ENCODE measurements at regions not wholly inside any gene's neighbourhood (a gene's known extent, or its start where the extent isn't known, plus 50 kb on each side); places are given as distances from the start of the nearest gene placed in this dataset.
"Not testable (repeated sequence)": the region's sequence is repeated elsewhere in the genome, so short reads cannot be mapped to it uniquely, and the experiment has no call there.

DNA sequence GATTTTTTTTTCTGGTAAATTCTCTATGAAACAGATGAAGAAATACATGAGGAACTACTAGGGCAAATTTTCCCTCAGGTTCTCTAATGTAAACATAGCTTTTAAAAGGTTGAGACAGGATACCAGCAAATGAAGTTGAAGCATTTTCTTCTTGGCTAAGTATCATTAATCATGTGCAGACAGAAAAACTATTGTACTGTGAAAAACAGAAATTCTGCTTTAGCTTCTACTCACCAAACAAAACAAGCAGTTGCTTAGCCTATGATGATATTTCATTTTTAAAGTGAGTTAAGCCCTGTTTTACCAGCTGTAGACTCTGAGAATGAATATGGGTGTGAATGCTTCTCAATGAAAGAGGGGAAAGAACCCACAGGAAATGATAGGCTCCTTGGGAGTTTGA, 358.9 kb downstream of the TRAM1L1 start:
- in situ Hi-C loops (cut with MboI; ENCODE audit: low pct_unique_long_range_greater_than_20kb, low sequenced_read_pairs), result no loop called here
- no peak for DNase-seq

DNA sequence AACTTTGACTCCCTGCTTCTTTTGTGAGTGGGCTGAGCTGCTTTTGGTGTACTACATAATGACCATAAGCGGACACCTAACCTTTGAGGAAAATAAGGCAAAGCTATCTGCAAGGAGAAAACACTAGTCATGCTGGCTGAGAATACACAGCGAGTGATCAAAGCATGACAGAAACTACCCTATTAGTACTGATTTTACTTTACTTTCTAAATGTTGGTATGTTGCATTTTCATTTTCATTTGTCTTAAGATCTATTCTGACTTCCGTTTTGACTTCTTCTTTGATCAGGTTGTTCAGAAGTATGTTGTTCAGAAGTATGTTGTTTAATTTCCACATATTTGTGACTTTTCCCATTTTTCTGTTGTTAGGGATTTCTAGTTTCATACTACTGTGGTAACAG, 361.1 kb downstream of the TRAM1L1 start:
- no peak for DNase-seq
- in situ Hi-C loops (cut with MboI; ENCODE audit: low pct_unique_long_range_greater_than_20kb, low sequenced_read_pairs), result no loop called here

DNA sequence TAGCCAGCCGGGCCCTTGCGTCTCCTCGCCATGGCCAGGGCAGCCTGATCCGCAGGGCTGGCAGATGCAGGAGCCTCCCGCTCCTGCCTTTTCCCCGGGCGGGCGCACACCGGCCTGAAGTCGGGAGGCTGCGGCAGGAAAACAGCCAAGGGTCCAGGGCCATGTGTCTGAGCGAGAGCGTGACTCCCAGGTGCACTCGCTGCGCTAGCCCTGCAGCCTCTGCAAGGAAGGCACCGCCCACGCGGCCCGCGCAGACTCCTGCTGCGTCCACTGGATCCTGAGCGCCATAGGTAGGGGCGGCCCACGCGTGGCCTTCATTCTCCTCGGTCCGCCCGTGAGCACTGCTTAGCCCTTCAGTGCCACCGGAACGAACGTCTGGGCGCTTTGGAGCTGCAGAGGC, 379.9 kb downstream of the TRAM1L1 start:
- in situ Hi-C loops (cut with MboI; ENCODE audit: low pct_unique_long_range_greater_than_20kb, low sequenced_read_pairs), result no loop called here
- DNase-seq, result no peak

DNA sequence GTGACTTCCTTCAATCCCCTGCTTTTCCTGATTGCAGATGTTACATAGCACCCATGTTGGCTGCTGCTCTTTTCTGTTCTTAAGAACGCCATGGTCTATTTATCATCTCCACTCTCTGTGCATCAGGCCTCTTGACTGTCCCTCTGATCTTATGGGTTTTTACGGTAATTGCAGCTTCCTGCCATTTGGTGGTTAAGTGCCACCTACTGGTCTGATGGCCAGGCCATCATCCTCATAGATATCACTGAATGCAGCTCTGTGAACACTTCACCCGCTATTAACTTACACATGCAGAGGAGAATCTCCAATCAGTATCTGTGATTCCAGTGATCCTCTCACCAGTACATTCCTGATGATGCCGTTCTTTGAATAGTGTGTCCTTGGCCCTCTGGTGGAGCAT, 382.4 kb downstream of the TRAM1L1 start:
- in situ Hi-C loops (cut with MboI; ENCODE audit: low pct_unique_long_range_greater_than_20kb, low sequenced_read_pairs), result no loop called here
- peak; percentile 32 for DNase-seq

DNA sequence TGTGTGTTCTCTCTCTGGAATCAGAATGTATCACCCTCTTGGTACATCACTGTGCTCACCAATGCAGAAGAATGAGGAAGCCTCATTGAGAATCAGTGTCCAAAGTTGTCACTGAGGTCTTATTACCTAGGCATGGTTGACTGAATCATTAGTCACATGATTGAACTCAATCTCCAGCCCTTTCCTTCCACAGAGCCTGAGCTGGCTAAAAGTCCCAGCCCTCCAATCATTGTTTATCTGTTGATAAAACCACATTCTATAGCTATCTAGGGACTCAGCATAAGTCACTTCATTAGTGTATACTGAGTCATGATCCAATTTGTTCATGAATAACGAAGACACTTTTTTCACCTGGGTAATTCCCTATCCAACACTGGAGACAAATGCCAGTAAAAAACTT, 396.8 kb downstream of the TRAM1L1 start:
- DNase-seq, result no peak
- in situ Hi-C loops (cut with MboI; ENCODE audit: low pct_unique_long_range_greater_than_20kb, low sequenced_read_pairs), result no loop called here

DNA sequence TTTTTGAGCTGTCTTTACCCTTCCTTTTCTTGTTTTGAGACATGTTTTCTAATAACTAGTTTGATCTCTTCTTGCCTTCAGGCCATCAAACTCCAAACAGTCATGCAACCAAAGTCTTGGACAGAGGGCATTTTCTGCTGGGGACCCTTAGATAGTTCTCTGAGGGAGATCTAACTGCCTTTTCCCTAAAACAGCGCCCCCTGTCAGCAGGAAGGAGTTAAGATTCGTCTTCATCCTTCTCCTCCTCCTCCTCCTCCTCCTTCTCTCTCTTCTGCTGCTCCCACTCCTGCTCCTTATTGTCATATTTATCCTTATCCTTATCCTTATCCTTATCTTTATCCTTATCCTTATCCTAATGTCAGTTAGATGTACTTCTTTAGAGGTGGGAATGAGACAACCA, 417.2 kb downstream of the TRAM1L1 start:
- DNase-seq, result no peak
- in situ Hi-C loops (cut with MboI; ENCODE audit: low pct_unique_long_range_greater_than_20kb, low sequenced_read_pairs), result no loop called here

DNA sequence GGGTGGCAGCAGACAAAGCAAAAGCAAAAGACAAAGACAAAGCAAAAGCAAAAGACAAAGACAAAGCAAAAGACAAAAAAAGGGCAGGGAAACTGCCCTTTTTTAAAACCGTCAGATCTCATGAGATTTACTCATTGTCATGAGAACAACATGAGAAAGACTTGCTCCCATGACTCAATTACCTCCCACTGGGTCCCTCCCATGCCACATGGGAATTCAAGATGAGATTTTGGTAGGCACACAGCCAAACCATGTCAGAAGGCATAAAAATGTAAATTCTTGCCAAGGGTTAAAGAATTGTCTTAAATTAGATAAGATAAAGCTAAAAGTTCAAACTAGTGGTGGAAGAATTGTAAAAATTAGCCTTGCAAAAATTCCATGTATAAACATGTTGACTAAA, 419.7 kb downstream of the TRAM1L1 start:
- DNase-seq, result no peak
- in situ Hi-C loops (cut with MboI; ENCODE audit: low pct_unique_long_range_greater_than_20kb, low sequenced_read_pairs), result no loop called here

DNA sequence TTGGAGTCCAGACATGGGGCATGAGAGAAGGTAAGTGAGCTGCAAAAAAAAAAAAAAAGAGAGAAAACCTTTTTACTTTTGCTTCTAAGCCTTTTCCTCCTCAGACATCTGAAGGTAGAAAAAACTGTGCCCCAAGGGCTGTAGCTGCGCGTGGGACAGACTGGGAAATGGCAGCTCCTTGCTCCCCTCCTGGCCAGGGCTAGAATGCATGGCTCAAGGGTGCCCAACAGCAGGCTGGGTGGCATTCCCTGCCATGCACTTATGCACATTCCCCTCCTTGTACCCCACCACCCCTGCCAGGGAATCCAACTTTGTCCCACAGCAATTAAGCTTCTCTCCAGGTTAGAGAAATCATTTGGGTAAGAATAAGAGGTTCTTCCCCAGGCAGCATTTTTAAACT, 421.2 kb downstream of the TRAM1L1 start:
- no peak for DNase-seq
- in situ Hi-C loops (cut with MboI; ENCODE audit: low pct_unique_long_range_greater_than_20kb, low sequenced_read_pairs), result no loop called here

DNA sequence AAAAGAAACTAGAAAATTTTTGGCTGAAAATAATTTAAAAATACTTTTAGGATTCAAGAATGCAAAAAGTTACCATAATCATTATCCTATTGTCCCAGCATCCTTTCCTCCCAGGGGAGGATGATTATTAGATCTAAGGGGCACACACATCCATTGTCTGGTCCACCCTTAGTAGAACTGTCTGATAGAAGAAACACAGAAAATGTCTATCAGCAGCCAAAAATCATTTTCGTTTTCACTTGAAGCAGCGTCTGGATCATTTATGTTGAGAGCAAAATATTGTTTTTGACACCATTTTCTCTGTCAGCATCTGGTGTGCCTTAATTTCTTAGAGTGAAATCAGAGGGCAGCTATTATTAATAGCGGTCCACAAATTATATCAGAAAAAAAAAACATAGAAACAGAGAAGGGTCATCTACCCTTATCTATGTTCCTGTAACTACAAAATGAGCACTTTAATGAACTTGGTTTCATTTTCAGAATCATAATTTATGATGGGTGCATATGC, 446.3 kb downstream of the TRAM1L1 start:
- in situ Hi-C loops (cut with MboI; ENCODE audit: low pct_unique_long_range_greater_than_20kb, low sequenced_read_pairs), result no loop called here
- DNase-seq, result no peak

DNA sequence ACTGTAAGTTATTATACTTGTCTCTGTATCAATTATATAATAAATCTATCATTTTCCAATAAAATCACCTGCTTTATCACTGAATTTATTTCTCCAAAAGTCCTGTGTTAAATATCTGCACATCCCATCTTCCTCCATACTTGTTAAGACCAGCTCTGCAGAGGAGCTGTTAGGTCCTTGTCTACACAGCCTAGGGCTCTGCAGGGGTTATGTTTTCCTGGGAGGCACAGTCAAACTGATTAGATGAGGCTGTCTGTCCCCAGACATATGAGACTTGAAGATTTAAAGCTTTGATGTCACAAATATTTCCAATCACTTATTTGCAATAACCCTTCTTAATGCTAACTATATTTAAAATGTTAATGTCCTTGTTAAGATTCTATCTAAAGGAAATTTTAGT, 446.8 kb downstream of the TRAM1L1 start:
- DNase-seq, result no peak
- in situ Hi-C loops (cut with MboI; ENCODE audit: low pct_unique_long_range_greater_than_20kb, low sequenced_read_pairs), result no loop called here

DNA sequence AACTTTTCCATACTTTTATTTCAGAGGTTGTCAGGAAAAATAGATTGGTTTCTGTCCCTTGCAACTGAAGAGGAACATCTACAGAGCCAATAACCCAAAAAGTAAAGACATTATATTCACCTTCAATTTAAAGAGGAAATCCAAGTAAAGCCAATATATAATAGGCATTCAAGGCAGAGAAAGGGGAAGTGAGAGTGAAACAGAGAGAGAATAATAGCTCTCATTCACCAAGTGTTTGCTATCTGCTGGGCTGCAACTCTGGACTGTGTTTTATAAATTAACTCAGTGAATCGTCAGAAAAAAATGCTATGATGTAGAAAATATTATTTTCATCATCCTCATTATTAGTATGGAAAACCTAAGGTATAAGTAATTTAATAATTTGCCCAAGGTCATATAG, 448.5 kb downstream of the TRAM1L1 start:
- DNase-seq, result peak; percentile 47
- in situ Hi-C loops (cut with MboI; ENCODE audit: low pct_unique_long_range_greater_than_20kb, low sequenced_read_pairs), result no loop called here

DNA sequence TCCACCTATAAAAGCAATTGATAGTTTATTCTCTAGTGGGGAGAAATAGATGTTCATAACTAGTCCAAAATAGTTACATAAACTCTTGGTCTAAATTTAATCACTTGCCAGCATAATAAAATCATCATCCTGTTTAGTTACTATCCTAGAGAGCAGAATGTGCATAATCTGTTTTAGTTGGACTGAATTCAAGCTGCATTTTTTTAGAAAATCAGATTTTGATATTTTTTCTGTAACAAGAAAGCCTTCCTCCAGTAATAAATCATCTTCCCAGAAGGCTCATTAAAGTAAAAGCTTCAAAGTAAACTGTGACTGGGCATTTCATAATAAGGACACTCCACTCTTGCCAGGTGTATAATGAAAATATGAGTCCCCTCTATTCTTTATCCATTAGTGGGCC, 453.1 kb downstream of the TRAM1L1 start:
- DNase-seq, result no peak
- in situ Hi-C loops (cut with MboI; ENCODE audit: low pct_unique_long_range_greater_than_20kb, low sequenced_read_pairs), result no loop called here

DNA sequence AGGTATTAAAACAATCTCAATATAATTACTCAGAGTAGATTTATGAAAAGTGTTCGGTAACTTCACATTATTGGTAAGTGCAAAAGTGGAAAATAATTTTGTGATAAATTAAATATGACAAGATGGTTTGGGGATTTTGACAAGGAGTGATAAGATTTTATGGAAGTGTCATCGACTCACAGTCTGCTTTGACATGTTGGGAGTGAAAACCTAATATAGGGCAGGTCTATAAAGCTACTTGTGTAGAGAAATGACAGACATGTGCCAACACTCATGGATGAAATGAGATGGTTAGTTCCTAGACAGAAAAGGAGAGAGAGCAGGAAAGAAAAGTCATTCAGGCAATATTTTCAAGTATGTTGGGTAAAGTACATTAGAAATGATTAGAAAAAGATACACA, 456.8 kb downstream of the TRAM1L1 start:
- DNase-seq, result no peak
- in situ Hi-C loops (cut with MboI; ENCODE audit: low pct_unique_long_range_greater_than_20kb, low sequenced_read_pairs), result no loop called here

DNA sequence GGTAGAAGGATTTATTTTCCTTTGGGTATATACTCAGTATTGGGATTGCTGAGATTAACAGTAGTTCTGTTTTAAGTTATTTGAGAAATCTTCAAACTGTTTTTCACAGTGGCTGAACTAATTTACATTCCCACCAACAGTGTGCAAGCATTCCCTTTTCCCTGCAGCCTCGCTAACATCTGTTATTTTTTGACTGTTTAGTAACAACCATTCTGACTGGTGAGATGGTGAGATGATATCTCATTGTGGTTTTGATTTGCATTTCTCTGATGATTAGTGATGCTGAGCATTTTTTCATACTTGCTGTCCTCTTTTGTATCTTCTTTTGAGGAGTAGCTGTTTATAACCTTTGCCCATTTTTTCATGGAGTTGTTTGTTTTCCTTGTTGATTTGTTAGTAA, 457.8 kb downstream of the TRAM1L1 start:
- in situ Hi-C loops (cut with MboI; ENCODE audit: low pct_unique_long_range_greater_than_20kb, low sequenced_read_pairs), result no loop called here
- no peak for DNase-seq

DNA sequence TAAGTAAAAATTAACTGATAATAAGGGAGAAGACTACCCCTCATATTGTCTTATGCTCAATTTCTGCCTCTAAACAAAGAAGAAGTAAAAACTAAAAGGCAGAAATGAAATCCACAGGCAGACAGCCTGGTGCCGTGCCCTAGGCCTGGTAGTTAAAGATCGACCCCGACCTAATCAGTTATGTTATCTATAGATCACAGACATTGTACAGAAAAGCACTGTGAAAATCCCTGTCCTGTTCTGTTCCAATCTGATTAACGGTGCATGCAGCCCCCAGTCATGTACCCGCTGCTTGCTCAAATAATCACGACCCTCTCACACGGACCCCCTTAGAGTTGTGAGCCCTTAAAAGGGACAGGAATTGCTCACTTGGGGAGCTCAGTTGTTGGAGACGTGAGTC, 465.9 kb downstream of the TRAM1L1 start:
- DNase-seq; in situ Hi-C loops (cut with MboI; ENCODE audit: low pct_unique_long_range_greater_than_20kb, low sequenced_read_pairs): not testable (repeated sequence)

DNA sequence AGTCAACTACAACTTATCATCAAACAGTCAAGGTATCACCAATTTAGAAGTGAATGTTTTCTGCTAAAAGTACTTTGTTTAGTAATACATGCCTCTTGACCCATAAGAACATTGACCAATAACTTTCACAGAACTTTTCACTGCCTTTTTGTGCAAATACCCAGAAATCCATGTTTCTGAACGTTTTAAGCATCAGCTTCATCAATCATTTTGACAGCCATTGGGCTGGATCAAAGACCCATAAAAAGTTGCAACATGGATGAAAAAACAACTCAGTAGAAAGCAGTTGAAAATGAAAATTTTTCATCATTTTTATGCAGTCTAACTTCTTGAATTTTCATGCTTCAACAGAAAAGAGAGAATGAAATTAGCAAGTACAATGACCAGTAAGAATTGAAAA, 466.7 kb downstream of the TRAM1L1 start:
- DNase-seq, result no peak

DNA sequence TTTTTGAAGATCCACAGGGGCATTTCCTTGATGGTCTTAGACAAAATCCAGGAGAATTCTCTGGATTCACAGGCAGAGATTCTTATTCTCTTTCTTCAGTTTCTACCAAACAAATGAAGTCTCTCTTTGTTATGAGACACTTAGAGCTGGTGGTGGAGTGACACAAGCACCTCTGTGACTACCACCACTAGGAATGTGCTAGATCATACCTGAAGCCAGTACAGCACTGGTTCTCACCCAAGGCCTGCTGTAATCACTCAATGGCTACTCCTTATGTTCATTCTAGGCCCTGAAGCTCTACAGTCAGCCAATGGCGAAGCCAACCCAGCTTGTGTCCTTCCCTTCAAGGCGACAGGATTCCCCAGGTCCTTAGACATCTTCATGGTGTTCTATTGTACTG, 482.3 kb downstream of the TRAM1L1 start:
- in situ Hi-C loops (cut with MboI; ENCODE audit: low pct_unique_long_range_greater_than_20kb, low sequenced_read_pairs), result no loop called here
- no peak for DNase-seq

More for the DNA sequence above, 466.7 kb downstream of the TRAM1L1 start:
- in situ Hi-C loops (cut with MboI; ENCODE audit: low pct_unique_long_range_greater_than_20kb, low sequenced_read_pairs), result no loop called here

DNA sequence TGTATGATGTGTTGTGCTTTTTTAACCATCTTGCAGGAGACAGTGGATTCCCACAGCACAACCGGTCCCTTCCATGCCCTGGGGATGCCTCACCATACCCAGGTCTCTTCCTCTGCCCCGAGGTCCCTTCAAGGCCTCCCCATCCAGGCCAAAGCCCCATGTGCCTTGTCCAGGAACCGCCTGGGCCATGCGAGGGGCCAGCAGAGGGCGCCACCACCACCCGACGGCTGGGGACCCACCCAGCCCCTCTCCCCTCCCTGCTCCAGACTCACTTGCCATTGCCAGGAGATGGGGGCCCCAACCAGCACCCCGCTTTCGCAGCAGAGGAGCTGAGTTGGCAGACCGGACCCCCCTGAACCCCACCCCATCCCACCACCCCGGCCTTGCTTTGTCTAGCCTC, 485.5 kb downstream of the TRAM1L1 start:
- no peak for DNase-seq
- in situ Hi-C loops (cut with MboI; ENCODE audit: low pct_unique_long_range_greater_than_20kb, low sequenced_read_pairs), result no loop called here

DNA sequence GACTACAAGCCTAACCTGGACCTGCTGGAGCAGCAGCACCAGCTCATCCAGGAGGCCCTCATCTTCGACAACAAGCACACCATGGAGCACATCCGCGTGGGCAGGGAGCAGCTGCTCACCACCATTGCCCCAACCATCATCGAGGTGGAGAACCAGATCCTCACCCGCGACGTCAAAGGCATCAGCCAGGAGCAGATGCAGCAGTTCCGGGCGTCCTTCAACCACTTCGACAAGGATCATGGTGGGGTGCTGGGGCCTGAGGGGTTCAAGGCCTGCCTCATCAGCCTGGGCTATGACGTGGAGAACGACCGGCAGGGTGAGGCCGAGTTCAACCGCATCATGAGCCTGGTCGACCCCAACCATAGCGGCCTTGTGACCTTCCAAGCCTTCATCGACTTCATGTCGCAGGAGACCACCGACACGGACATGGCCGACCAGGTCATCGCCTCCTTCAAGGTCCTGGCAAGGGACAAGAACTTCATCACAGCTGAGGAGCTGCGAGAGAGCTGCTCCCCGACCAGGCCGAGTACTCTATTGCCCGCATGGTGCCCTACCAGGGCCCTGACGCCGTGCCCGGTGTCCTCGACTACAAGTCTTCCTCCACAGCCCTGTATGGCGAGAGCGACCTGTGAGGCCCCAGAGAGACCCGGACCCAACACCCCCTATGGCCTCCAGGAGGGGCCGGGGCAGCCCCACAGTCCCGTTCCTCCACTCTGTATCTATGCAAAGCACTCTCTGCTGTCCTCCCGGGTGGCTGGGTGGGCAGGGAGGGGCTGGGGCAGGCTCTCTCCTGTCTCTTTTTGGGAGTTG, 486.2 kb downstream of the TRAM1L1 start:
- in situ Hi-C loops (cut with MboI; ENCODE audit: low pct_unique_long_range_greater_than_20kb, low sequenced_read_pairs), result no loop called here
- no peak for DNase-seq

DNA sequence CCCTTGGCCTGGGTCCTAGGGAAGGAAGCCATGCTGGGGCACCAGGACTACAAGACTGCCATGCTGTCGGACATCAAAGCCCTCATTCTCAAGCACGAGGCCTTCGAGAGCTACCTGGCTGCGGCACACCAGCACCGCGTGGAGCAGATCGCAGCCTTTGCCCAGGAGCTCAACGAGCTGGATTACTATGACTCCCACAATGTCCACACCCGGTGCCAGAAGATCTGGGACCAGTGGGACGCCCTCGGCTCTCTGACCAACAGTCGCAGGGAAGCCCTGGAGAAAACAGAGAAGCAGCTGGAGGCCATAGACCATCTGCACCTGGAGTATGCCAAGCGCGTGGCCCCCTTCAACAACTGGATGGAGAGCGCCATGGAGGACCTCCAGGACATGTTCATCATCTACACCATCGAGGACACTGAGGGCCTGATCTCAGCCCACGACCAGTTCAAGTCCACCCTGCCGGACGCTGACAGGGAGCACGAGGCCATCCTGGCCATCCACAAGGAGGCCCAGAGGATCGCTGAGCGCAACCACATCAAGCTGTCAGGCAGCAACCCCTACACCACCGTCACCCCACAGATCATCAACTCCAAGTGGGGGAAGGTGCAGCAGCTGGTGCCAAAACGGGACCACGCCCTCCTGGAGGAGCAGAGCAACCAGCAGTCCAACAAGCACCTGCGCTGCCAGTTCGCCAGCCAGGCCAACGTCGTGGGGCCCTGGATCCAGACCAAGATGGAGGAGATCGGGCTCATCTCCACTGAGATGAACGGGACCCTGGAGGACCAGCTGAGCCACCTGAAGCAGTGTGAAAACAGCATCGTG, 487.0 kb downstream of the TRAM1L1 start:
- no peak for DNase-seq
- in situ Hi-C loops (cut with MboI; ENCODE audit: low pct_unique_long_range_greater_than_20kb, low sequenced_read_pairs), result no loop called here
